CD4-positive, CD25-positive, alpha-beta regulatory T cell (primary cell): ENCODE measurements at regions not wholly inside any gene's neighbourhood (a gene's known extent, or its start where the extent isn't known, plus 50 kb on each side); places are given as distances from the start of the nearest gene placed in this dataset.

Source experiments
- ATAC-seq, 2 donors: fragments of 150-1000 bp; cut with Tn5 transposase; one replicate each; pipeline ENCODE4 v1.10.0; 2021; ENCODE audit warnings: low read depth in 2 of 2, moderate number of reproducible peaks in 2 of 2, moderate library complexity in 1 of 2
- DNase-seq, 3 donors: peaks; one replicate each; pipeline versions ENCODE4 v3.0.0 to v3.0.0-alpha.2; 2012 to 2022; ENCODE audit warnings: mixed read lengths in 1 of 3
- H3K27ac ChIP-seq: one replicate; pipeline ENCODE4 v1.7.0; 2013; ENCODE audit warnings: mild to moderate bottlenecking, low read length; ENCODE audit not compliant: insufficient read depth, poor library complexity, severe bottlenecking
- H3K27me3 ChIP-seq: one replicate; pipeline ENCODE4 v1.7.0; 2013; ENCODE audit warnings: low read length; ENCODE audit not compliant: control insufficient read depth, insufficient read depth
- H3K36me3 ChIP-seq: one replicate; pipeline ENCODE4 v1.7.0; 2013; ENCODE audit warnings: mild to moderate bottlenecking, low read length, moderate library complexity; ENCODE audit not compliant: control insufficient read depth, insufficient read depth
- H3K4me1 ChIP-seq: 2 replicates; pipeline ENCODE4 v1.7.0; 2013; ENCODE audit warnings: mild to moderate bottlenecking, low read length; ENCODE audit not compliant: insufficient read depth, control insufficient read depth, poor library complexity, severe bottlenecking
- H3K4me3 ChIP-seq: one replicate; pipeline ENCODE4 v1.7.0; 2013; ENCODE audit warnings: low read depth, mild to moderate bottlenecking, low read length, moderate library complexity
- H3K9me3 ChIP-seq, 2 experiments: 1 replicate in 1 of 2; 2 replicates in 1 of 2; pipeline ENCODE4 v1.7.0; 2013; ENCODE audit warnings: low read length in 2 of 2, mild to moderate bottlenecking in 1 of 2, moderate library complexity in 1 of 2; ENCODE audit not compliant: control insufficient read depth in 2 of 2
- H3K27ac Mint-ChIP-seq, 3 donors: one replicate each; pipeline ENCODE4 v1.8.0; 2020 to 2022; ENCODE audit warnings: mild to moderate bottlenecking in 3 of 3, mixed read lengths in 3 of 3, moderate library complexity in 2 of 3
- H3K27me3 Mint-ChIP-seq: one replicate; pipeline ENCODE4 v1.8.0; 2022; ENCODE audit warnings: mild to moderate bottlenecking, mixed read lengths
- H3K36me3 Mint-ChIP-seq: one replicate; pipeline ENCODE4 v1.8.0; 2020; ENCODE audit warnings: mixed read lengths
- H3K4me1 Mint-ChIP-seq, 4 donors: one replicate each; pipeline ENCODE4 v1.8.0; 2020 to 2022; ENCODE audit warnings: mixed read lengths in 4 of 4, mild to moderate bottlenecking in 1 of 4
- H3K4me3 Mint-ChIP-seq, 4 donors: one replicate each; pipeline ENCODE4 v1.8.0; 2020 to 2022; ENCODE audit warnings: mild to moderate bottlenecking in 4 of 4, mixed read lengths in 4 of 4, moderate library complexity in 3 of 4
- H3K9me3 Mint-ChIP-seq, 7 donors: one replicate each; pipeline ENCODE4 v1.8.0; 2020 to 2022; ENCODE audit warnings: mixed read lengths in 7 of 7, mild to moderate bottlenecking in 3 of 7, moderate library complexity in 2 of 7

DNA sequence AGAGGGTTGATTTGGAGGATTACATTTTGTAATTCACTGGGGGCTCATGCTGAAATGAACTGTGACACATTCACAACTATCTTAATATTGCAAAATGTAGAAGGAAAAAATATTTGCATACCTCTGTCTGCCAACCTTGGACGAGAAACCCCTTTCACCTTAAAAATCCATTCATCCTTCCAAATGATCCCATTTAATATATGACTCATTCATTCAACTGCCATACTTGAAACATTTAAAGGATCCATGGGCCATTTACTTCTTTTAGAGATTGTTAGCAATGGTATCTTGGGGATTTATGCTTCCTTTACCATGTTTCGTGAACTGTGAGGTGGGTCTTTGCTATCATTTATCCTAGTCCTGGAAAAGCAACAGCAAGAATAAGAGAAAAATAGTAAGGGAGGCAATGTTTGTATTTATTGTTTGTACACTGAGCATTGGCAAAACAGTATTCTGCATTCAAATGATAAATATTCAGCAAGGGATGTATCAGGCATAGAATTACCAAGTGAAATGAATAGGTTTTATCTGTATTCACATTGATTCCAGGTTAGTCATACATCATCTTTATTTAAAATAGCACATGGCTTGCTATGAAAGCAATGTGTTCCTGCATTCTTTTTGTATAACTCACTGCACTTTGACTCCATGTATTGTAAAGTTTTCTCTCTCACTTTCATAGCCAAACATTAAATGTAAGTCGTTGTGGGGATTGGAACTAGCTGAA is 378.1 kb downstream of the NSUN3 start:
- Mint-ChIP-seq H3K27me3 (no peaks in the 10 kb centered on the region), H3K9me3 (peaks cover 0 to 10% (median 5%) of the 10 kb centered on the region in 7 donors), H3K4me1 (no peaks in the 10 kb centered on the region), H3K27ac (no peak overlapping the region), H3K4me3 (no peak overlapping the region), H3K36me3 (no peaks in the 10 kb centered on the region)
- H3K27me3 ChIP-seq, result no peaks in the 10 kb centered on the region
- no peak overlapping the region for H3K27ac ChIP-seq
- no peaks in the 10 kb centered on the region for H3K36me3 ChIP-seq
- no peak overlapping the region for H3K4me3 ChIP-seq
- no peaks in the 10 kb centered on the region for H3K9me3 ChIP-seq
- DNase-seq (no peak), ATAC-seq (no peak)
- no peaks in the 10 kb centered on the region for H3K4me1 ChIP-seq

DNA sequence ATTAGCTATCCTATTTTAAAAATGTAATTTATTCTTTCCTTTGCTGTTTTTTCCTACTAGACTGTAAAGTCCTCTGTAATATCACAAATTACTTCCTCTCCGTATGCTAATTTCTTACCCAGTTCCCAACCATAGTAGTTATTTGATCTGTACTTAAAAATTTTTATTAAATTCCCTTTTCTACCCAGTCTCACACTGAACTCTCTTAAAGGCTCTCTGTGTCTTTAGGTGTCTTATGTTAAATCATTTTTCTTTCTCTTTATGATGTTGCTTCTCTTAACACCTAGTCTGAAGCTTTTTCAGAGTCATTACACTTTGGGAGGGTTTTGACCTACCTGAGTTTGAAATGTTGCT is 378.6 kb downstream of the NSUN3 start:
- Histone ChIP-seq H3K27ac (no peak overlapping the region), H3K9me3 (no peaks in the 10 kb centered on the region), H3K36me3 (no peaks in the 10 kb centered on the region), H3K4me1 (no peaks in the 10 kb centered on the region), H3K27me3 (no peaks in the 10 kb centered on the region), H3K4me3 (no peak overlapping the region)
- H3K4me3 Mint-ChIP-seq, result no peak overlapping the region
- H3K27me3 Mint-ChIP-seq, result no peaks in the 10 kb centered on the region
- H3K4me1 Mint-ChIP-seq, result no peaks in the 10 kb centered on the region
- ATAC-seq (no peak), DNase-seq (no peak)
- no peaks in the 10 kb centered on the region for H3K36me3 Mint-ChIP-seq
- no peak overlapping the region for H3K27ac Mint-ChIP-seq
- H3K9me3 Mint-ChIP-seq, result peaks cover 0 to 10% (median 5%) of the 10 kb centered on the region in 7 donors

DNA sequence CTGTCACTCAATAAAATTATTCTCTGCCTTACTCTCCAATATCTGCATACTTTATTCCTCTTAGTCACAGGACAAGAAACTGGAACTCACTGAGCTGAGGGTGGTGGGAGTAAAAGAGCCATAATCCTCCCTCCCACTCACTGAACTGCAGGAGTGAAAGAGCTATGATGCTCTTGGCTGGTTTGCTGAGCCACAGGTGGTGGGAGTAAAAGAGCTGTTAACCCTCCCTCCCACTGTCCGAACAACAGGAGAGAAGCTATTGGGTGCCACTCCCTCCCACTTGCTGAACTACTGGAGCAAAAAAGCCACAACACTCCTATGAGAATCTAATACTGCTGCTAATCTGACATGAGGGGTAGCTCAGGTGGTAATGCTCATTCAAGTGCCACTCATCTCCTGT is 391.0 kb downstream of the NSUN3 start:
- H3K4me1 ChIP-seq, result no peaks in the 10 kb centered on the region
- no peaks in the 10 kb centered on the region for H3K27me3 Mint-ChIP-seq
- ATAC-seq (no peak), DNase-seq (no peak)
- H3K4me3 Mint-ChIP-seq, result no peak overlapping the region
- no peaks in the 10 kb centered on the region for H3K27me3 ChIP-seq
- no peaks in the 10 kb centered on the region for H3K36me3 Mint-ChIP-seq
- no peaks in the 10 kb centered on the region for H3K36me3 ChIP-seq
- no peaks in the 10 kb centered on the region for H3K9me3 ChIP-seq
- no peak overlapping the region for H3K4me3 ChIP-seq
- no peaks in the 10 kb centered on the region for H3K4me1 Mint-ChIP-seq
- H3K9me3 Mint-ChIP-seq, result peaks cover 0 to 7% (median 5%) of the 10 kb centered on the region in 7 donors
- H3K27ac ChIP-seq, result no peak overlapping the region
- H3K27ac Mint-ChIP-seq, result no peak overlapping the region

DNA sequence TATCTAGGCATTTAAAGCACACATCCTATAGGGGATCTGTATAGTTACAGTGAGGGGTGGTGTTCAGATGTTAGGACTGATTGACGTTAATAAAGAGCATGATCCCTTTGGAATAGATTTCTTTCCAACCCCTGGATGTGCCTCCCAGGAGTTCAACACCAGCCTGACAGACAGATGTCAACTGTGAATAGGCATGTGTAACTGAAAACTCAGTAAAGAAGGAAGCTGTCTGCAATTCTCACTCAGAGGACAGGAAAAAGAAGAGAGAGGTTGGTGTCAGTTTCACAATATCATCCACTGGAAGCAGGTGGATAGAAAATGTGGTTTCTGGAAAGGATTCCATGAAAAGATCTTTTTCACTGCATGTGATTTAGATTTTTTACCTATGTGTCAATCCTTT is 396.3 kb downstream of the NSUN3 start:
- ATAC-seq (no peak), DNase-seq (no peak)
- H3K4me1 Mint-ChIP-seq, result no peaks in the 10 kb centered on the region
- H3K4me3 Mint-ChIP-seq, result no peak overlapping the region
- Histone ChIP-seq H3K4me3 (no peak overlapping the region), H3K9me3 (no peaks in the 10 kb centered on the region), H3K27me3 (no peaks in the 10 kb centered on the region), H3K27ac (no peak overlapping the region), H3K4me1 (no peaks in the 10 kb centered on the region), H3K36me3 (no peaks in the 10 kb centered on the region)
- H3K9me3 Mint-ChIP-seq, result peaks cover 0 to 7% (median 3%) of the 10 kb centered on the region in 7 donors
- H3K36me3 Mint-ChIP-seq, result no peaks in the 10 kb centered on the region
- no peaks in the 10 kb centered on the region for H3K27me3 Mint-ChIP-seq
- H3K27ac Mint-ChIP-seq, result no peak overlapping the region

DNA sequence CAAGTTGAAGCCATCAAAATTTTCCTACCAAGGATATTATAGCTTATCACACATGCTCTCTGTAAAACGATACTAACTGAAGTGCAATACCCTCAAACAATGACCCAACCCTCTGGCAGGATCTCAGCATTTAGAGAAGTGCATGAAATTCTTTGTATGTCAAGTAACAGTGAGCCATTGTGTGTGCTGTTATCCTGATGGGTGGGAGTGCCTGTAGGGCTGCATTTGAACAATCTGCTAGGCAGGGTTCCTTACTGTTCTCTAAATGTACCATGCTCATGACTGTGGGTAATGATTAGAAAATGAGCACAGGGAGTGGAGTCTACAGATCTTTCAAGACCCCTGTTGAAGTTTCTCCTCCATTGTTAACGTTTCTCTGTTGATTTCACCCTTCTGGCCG is 398.1 kb downstream of the NSUN3 start:
- Histone ChIP-seq H3K9me3 (no peaks in the 10 kb centered on the region), H3K36me3 (no peaks in the 10 kb centered on the region), H3K27ac (no peak overlapping the region), H3K27me3 (no peaks in the 10 kb centered on the region), H3K4me1 (no peaks in the 10 kb centered on the region), H3K4me3 (no peak overlapping the region)
- no peaks in the 10 kb centered on the region for H3K4me1 Mint-ChIP-seq
- DNase-seq, result no peak
- H3K27ac Mint-ChIP-seq, result no peak overlapping the region
- no peak overlapping the region for H3K4me3 Mint-ChIP-seq
- H3K36me3 Mint-ChIP-seq, result no peaks in the 10 kb centered on the region
- H3K9me3 Mint-ChIP-seq, result peaks cover 0 to 10% (median 2%) of the 10 kb centered on the region in 7 donors
- ATAC-seq, result no peak
- no peaks in the 10 kb centered on the region for H3K27me3 Mint-ChIP-seq

DNA sequence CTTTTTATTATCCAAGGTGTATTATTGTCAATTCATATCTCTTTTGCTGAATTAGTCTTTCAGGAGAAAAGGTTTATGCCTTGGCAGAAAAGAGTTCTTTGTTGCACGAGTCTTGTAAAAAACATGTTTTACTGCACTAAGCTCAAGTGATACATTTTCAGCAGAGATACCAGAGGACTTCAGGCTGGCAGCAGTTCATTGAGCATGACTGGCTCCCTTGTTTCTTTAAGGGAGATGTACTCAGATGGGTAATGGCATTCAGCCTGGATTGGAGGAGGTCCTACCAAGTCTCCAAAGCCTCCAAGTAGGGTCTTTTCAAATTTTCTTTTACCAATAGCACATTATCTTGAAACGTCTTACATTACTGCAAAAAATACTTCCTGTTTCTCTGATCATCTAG is 400.1 kb downstream of the NSUN3 start:
- Histone ChIP-seq H3K9me3 (no peaks in the 10 kb centered on the region), H3K27me3 (no peaks in the 10 kb centered on the region), H3K36me3 (no peaks in the 10 kb centered on the region), H3K4me1 (no peaks in the 10 kb centered on the region), H3K4me3 (no peak overlapping the region), H3K27ac (no peak overlapping the region)
- no peaks in the 10 kb centered on the region for H3K27me3 Mint-ChIP-seq
- H3K4me3 Mint-ChIP-seq, result no peak overlapping the region
- no peak for ATAC-seq
- H3K4me1 Mint-ChIP-seq, result no peaks in the 10 kb centered on the region
- H3K27ac Mint-ChIP-seq, result no peak overlapping the region
- peaks cover 0 to 10% (median 2%) of the 10 kb centered on the region in 7 donors for H3K9me3 Mint-ChIP-seq
- no peak for DNase-seq
- H3K36me3 Mint-ChIP-seq, result no peaks in the 10 kb centered on the region

DNA sequence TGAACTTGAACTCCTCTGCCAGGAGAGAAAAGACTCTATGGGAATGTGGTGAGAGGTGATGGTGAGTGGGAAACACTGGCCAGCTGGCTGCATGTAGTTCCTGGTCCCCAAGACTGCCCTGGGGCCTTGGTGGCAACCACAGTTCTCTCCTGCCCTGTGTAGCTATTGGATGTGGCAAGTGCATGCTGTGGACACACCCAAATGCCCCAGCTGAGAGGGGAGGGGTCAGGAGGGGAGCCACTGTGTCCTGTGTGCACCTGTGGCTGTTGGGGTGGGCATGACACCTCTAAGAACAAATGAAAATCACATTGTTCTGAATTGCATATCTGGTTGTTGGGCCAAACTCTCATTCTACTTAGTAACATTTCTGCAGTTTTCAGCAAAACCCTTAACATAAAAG is 409.6 kb downstream of the NSUN3 start:
- no peaks in the 10 kb centered on the region for H3K4me1 Mint-ChIP-seq
- Histone ChIP-seq H3K4me1 (no peaks in the 10 kb centered on the region), H3K4me3 (no peak overlapping the region), H3K27ac (no peak overlapping the region), H3K36me3 (no peaks in the 10 kb centered on the region), H3K9me3 (no peaks in the 10 kb centered on the region), H3K27me3 (no peaks in the 10 kb centered on the region)
- DNase-seq, result no peak
- H3K27ac Mint-ChIP-seq, result no peak overlapping the region
- no peak overlapping the region for H3K4me3 Mint-ChIP-seq
- H3K36me3 Mint-ChIP-seq, result no peaks in the 10 kb centered on the region
- no peak for ATAC-seq
- H3K27me3 Mint-ChIP-seq, result no peaks in the 10 kb centered on the region
- H3K9me3 Mint-ChIP-seq, result peaks cover 0 to 17% (median 6%) of the 10 kb centered on the region in 7 donors

DNA sequence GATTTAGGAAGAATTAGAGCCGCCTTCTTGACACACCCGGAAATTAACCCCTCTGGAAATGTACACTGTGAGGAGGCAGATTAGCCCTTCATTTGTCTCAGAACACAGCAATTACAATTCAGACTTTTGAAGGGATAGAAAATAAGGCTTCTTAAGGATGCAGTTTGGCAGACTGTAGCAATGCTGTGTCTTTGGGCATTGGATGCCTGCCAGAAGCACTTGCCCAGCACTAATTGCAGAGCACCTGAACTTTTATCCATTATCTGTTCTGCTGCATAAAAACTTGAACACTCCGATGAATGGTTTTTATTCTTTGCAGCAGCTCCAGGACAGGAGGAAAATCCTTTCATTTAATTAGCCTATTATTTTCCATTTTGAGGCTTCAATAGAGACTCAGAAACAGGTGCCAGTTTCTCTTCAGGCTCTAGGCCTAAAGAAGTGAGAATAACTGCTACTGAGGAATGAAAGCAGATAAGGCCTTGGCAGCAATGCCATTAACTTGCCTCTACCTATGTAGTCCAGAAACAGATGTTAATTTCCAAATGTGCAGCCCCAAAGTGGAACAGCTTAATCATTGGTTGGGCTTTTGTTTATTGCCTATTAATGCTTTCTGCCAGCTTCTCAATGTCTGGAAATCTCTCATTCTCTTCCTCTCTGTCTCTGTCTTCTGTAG is 418.5 kb downstream of the NSUN3 start:
- H3K27ac Mint-ChIP-seq, result no peak overlapping the region
- ATAC-seq (no peak), DNase-seq (no peak)
- Histone ChIP-seq H3K9me3 (no peaks in the 10 kb centered on the region), H3K27me3 (no peaks in the 10 kb centered on the region), H3K36me3 (no peaks in the 10 kb centered on the region), H3K4me1 (no peaks in the 10 kb centered on the region), H3K27ac (no peak overlapping the region), H3K4me3 (no peak overlapping the region)
- H3K27me3 Mint-ChIP-seq, result no peaks in the 10 kb centered on the region
- H3K36me3 Mint-ChIP-seq, result no peaks in the 10 kb centered on the region
- no peak overlapping the region for H3K4me3 Mint-ChIP-seq
- H3K9me3 Mint-ChIP-seq, result peaks cover 0 to 9% (median 5%) of the 10 kb centered on the region in 7 donors
- no peaks in the 10 kb centered on the region for H3K4me1 Mint-ChIP-seq
